ENCODE measurements at regions not wholly inside any gene's neighbourhood (a gene's known extent, or its start where the extent isn't known, plus 50 kb on each side); places are given as distances from the start of the nearest gene placed in this dataset.

GRCh38 chr12:91397866-91398532, 215.4 kb upstream of the DCN start:
- Histone ChIP-seq H3K9me3 (ENCODE audit: control insufficient read depth, low read length) (no peaks in the 10 kb centered on the region), H3K27ac (ENCODE audit: insufficient read depth, low read length, poor library complexity, severe bottlenecking) (no peak overlapping the region), H3K36me3 (ENCODE audit: control insufficient read depth, insufficient read depth, low read length) (no peaks in the 10 kb centered on the region), H3K4me3 (ENCODE audit: insufficient read depth, low read depth, low read length, poor library complexity, severe bottlenecking) (no peak overlapping the region), H3K27me3 (replicated peaks; ENCODE audit: control insufficient read depth, insufficient read depth, low read length, poor library complexity, severe bottlenecking) (no peaks in the 10 kb centered on the region), H3K4me1 (ENCODE audit: control insufficient read depth, insufficient read depth, low read length, poor library complexity, severe bottlenecking) (no peaks in the 10 kb centered on the region)
- DNase-seq: no peak

- Histone ChIP-seq H3K36me3 (ENCODE audit: control insufficient read depth, insufficient read depth, low read length) (no peaks in the 10 kb centered on the region), H3K4me3 (ENCODE audit: insufficient read depth, low read depth, low read length, poor library complexity, severe bottlenecking) (no peak overlapping the region), H3K4me1 (ENCODE audit: control insufficient read depth, insufficient read depth, low read length, poor library complexity, severe bottlenecking) (no peaks in the 10 kb centered on the region), H3K27me3 (replicated peaks; ENCODE audit: control insufficient read depth, insufficient read depth, low read length, poor library complexity, severe bottlenecking) (no peaks in the 10 kb centered on the region), H3K27ac (ENCODE audit: insufficient read depth, low read length, poor library complexity, severe bottlenecking) (no peak overlapping the region), H3K9me3 (ENCODE audit: control insufficient read depth, low read length) (no peaks in the 10 kb centered on the region)
- DNase-seq: no peak
These were observed 213.7 kb upstream of the DCN start for GRCh38 chr12:91396293-91396692.

- Histone ChIP-seq H3K27me3 (replicated peaks; ENCODE audit: control insufficient read depth, insufficient read depth, low read length, poor library complexity, severe bottlenecking) (no peaks in the 10 kb centered on the region), H3K27ac (ENCODE audit: insufficient read depth, low read length, poor library complexity, severe bottlenecking) (no peak overlapping the region), H3K36me3 (ENCODE audit: control insufficient read depth, insufficient read depth, low read length) (no peaks in the 10 kb centered on the region), H3K4me1 (ENCODE audit: control insufficient read depth, insufficient read depth, low read length, poor library complexity, severe bottlenecking) (no peaks in the 10 kb centered on the region), H3K9me3 (ENCODE audit: control insufficient read depth, low read length) (no peaks in the 10 kb centered on the region), H3K4me3 (ENCODE audit: insufficient read depth, low read depth, low read length, poor library complexity, severe bottlenecking) (no peak overlapping the region)
- DNase-seq: no peak
These were observed 213.1 kb upstream of the DCN start for GRCh38 chr12:91395628-91396135.

DNA sequence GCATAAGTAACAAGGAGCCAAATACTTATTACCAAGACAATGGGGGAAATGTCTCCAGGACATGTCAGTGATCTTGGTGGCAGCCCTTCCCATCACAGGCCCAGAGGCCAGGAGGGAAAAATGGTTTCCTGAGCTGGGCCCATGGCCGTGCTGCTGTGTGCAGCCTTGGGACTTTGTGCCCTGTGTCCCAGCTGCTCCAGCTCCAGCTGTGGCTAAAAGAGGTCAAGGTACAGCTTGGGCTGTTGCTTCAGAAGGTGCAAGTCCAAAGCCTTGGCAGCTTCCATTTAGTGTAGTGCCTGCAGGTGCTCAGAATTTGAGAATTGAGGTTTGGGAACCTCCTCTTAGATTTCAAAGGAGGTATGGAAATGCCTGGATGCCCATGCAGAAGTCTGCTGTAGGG, 212.3 kb upstream of the DCN start:
- DNase-seq: no peak

DNA sequence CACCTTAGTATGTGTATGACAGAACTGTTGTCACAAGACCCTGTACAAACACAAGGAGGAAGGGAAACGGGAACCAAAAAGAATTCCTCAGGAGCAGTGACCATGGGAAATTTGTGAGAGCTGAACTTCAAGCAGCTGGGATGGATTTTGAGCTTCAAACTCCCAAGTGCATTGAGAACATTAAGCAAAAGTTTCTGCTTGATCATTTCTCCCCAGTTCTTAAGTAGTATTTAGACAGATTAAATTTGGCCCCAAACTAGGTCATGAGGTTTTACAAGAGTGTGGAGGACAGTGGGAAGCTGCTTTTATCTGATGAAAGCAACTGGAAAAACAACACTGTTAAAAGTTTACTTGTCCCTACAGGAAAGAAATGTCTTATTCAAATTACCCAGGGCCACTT, 206.0 kb upstream of the DCN start:
- H3K27ac ChIP-seq (ENCODE audit: insufficient read depth, low read length, poor library complexity, severe bottlenecking): no peak overlapping the region
- no peaks in the 10 kb centered on the region for H3K9me3 ChIP-seq (ENCODE audit: control insufficient read depth, low read length)
- no peak for DNase-seq
- no peaks in the 10 kb centered on the region for H3K36me3 ChIP-seq (ENCODE audit: control insufficient read depth, insufficient read depth, low read length)
- no peaks in the 10 kb centered on the region for H3K4me1 ChIP-seq (ENCODE audit: control insufficient read depth, insufficient read depth, low read length, poor library complexity, severe bottlenecking)
- H3K27me3 ChIP-seq (replicated peaks; ENCODE audit: control insufficient read depth, insufficient read depth, low read length, poor library complexity, severe bottlenecking): no peaks in the 10 kb centered on the region
- no peak overlapping the region for H3K4me3 ChIP-seq (ENCODE audit: insufficient read depth, low read depth, low read length, poor library complexity, severe bottlenecking)

More for the DNA sequence above, 212.3 kb upstream of the DCN start:
- H3K9me3 ChIP-seq (ENCODE audit: control insufficient read depth, low read length): no peaks in the 10 kb centered on the region
- H3K4me1 ChIP-seq (ENCODE audit: control insufficient read depth, insufficient read depth, low read length, poor library complexity, severe bottlenecking): no peaks in the 10 kb centered on the region
- no peaks in the 10 kb centered on the region for H3K27me3 ChIP-seq (replicated peaks; ENCODE audit: control insufficient read depth, insufficient read depth, low read length, poor library complexity, severe bottlenecking)
- no peak overlapping the region for H3K4me3 ChIP-seq (ENCODE audit: insufficient read depth, low read depth, low read length, poor library complexity, severe bottlenecking)
- no peaks in the 10 kb centered on the region for H3K36me3 ChIP-seq (ENCODE audit: control insufficient read depth, insufficient read depth, low read length)
- no peak overlapping the region for H3K27ac ChIP-seq (ENCODE audit: insufficient read depth, low read length, poor library complexity, severe bottlenecking)

GRCh38 chr12:91387461-91388134, 205.0 kb upstream of the DCN start:
- Histone ChIP-seq H3K27me3 (replicated peaks; ENCODE audit: control insufficient read depth, insufficient read depth, low read length, poor library complexity, severe bottlenecking) (no peaks in the 10 kb centered on the region), H3K27ac (ENCODE audit: insufficient read depth, low read length, poor library complexity, severe bottlenecking) (no peak overlapping the region), H3K4me3 (ENCODE audit: insufficient read depth, low read depth, low read length, poor library complexity, severe bottlenecking) (no peak overlapping the region), H3K36me3 (ENCODE audit: control insufficient read depth, insufficient read depth, low read length) (no peaks in the 10 kb centered on the region), H3K9me3 (ENCODE audit: control insufficient read depth, low read length) (no peaks in the 10 kb centered on the region), H3K4me1 (ENCODE audit: control insufficient read depth, insufficient read depth, low read length, poor library complexity, severe bottlenecking) (no peaks in the 10 kb centered on the region)
- no peak for DNase-seq

DNA sequence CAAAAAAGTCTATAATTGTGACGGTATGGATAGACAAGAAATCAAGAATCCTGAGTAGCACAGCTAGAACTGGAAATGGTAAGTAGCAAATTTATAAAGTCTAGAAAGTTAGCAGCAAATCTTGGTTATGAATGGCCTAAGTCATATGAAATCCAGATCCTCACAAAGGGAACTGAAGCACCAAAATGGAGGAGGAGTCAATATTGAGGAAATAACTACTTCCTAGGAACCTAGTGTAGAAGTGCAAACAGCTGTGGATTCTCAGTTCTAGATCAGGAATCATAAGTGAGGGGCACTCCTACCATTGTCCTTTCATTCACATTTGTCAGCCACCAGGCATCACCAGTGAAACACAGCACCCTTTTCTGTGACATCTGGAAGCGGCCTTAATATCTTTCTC, 202.2 kb upstream of the DCN start:
- Histone ChIP-seq H3K27ac (ENCODE audit: insufficient read depth, low read length, poor library complexity, severe bottlenecking) (no peak overlapping the region), H3K4me1 (ENCODE audit: control insufficient read depth, insufficient read depth, low read length, poor library complexity, severe bottlenecking) (peaks cover 4% of the 10 kb centered on the region), H3K9me3 (ENCODE audit: control insufficient read depth, low read length) (no peaks in the 10 kb centered on the region), H3K27me3 (replicated peaks; ENCODE audit: control insufficient read depth, insufficient read depth, low read length, poor library complexity, severe bottlenecking) (no peaks in the 10 kb centered on the region), H3K36me3 (ENCODE audit: control insufficient read depth, insufficient read depth, low read length) (no peaks in the 10 kb centered on the region), H3K4me3 (ENCODE audit: insufficient read depth, low read depth, low read length, poor library complexity, severe bottlenecking) (no peak overlapping the region)
- DNase-seq: no peak

DNA sequence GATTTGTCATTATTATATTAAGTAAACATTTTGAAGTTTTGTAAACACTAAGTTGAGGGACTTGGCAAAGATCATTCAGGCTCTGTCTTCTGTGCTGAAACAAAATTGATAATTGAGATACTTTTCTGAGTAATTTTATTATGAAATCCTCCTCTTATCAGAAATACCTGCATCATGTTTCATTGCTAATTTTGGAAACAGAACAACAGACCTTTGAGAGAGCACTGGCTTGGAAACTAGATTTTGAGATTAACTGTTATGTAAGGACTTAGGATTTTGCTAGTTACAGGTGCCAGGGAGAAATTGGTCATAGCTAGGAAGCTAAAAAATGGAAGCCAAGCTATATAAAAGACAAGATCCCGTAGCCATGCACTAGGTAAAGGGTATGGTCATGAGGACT, 201.7 kb upstream of the DCN start:
- peaks cover 4% of the 10 kb centered on the region for H3K4me1 ChIP-seq (ENCODE audit: control insufficient read depth, insufficient read depth, low read length, poor library complexity, severe bottlenecking)
- no peaks in the 10 kb centered on the region for H3K9me3 ChIP-seq (ENCODE audit: control insufficient read depth, low read length)
- no peak overlapping the region for H3K4me3 ChIP-seq (ENCODE audit: insufficient read depth, low read depth, low read length, poor library complexity, severe bottlenecking)
- H3K27ac ChIP-seq (ENCODE audit: insufficient read depth, low read length, poor library complexity, severe bottlenecking): no peak overlapping the region
- H3K36me3 ChIP-seq (ENCODE audit: control insufficient read depth, insufficient read depth, low read length): no peaks in the 10 kb centered on the region
- H3K27me3 ChIP-seq (replicated peaks; ENCODE audit: control insufficient read depth, insufficient read depth, low read length, poor library complexity, severe bottlenecking): no peaks in the 10 kb centered on the region
- DNase-seq: no peak

DNA sequence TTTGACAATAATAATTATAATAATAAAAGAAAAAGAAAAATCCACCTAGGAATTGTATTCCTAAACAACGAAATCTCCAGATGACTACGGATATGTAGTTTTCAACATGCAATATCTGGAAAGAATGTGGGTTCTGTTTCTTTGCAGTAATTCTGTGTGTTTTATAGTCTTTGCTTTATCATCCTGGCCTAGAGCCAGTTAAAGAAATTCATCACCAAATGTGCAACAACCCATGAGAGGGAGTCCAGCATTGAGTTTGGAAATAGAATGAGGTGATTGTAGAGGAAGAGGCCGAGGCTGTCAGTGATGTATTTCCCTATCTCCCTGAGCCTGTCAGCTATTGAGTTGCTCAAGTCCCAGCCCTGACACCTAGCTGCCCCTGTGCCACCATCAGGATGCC, 200.5 kb upstream of the DCN start:
- Histone ChIP-seq H3K9me3 (ENCODE audit: control insufficient read depth, low read length) (no peaks in the 10 kb centered on the region), H3K27me3 (replicated peaks; ENCODE audit: control insufficient read depth, insufficient read depth, low read length, poor library complexity, severe bottlenecking) (no peaks in the 10 kb centered on the region), H3K4me1 (ENCODE audit: control insufficient read depth, insufficient read depth, low read length, poor library complexity, severe bottlenecking) (peaks cover 4% of the 10 kb centered on the region), H3K36me3 (ENCODE audit: control insufficient read depth, insufficient read depth, low read length) (no peaks in the 10 kb centered on the region), H3K4me3 (ENCODE audit: insufficient read depth, low read depth, low read length, poor library complexity, severe bottlenecking) (no peak overlapping the region), H3K27ac (ENCODE audit: insufficient read depth, low read length, poor library complexity, severe bottlenecking) (no peak overlapping the region)
- no peak for DNase-seq

- H3K9me3 ChIP-seq (ENCODE audit: control insufficient read depth, low read length): no peaks in the 10 kb centered on the region
- no peak overlapping the region for H3K27ac ChIP-seq (ENCODE audit: insufficient read depth, low read length, poor library complexity, severe bottlenecking)
- no peaks in the 10 kb centered on the region for H3K27me3 ChIP-seq (replicated peaks; ENCODE audit: control insufficient read depth, insufficient read depth, low read length, poor library complexity, severe bottlenecking)
- H3K36me3 ChIP-seq (ENCODE audit: control insufficient read depth, insufficient read depth, low read length): no peaks in the 10 kb centered on the region
- H3K4me1 ChIP-seq (ENCODE audit: control insufficient read depth, insufficient read depth, low read length, poor library complexity, severe bottlenecking): peaks cover 4% of the 10 kb centered on the region
- DNase-seq: peak; percentile 64 to 73 (median 64)
- no peak overlapping the region for H3K4me3 ChIP-seq (ENCODE audit: insufficient read depth, low read depth, low read length, poor library complexity, severe bottlenecking)
These were observed 199.5 kb upstream of the DCN start for GRCh38 chr12:91382081-91382543.
